Fibroblast of the aortic adventitia (primary cell): ENCODE measurements at regions not wholly inside any gene's neighbourhood (a gene's known extent, or its start where the extent isn't known, plus 50 kb on each side); places are given as distances from the start of the nearest gene placed in this dataset.

ENCODE experiments used
- DNase-seq: peaks from one replicate; pipeline ENCODE4 v3.0.0-alpha.2; 2010; ENCODE audit warnings: low read depth
- H3K4me3 ChIP-seq: 2 replicates; pipeline ENCODE4 v1.5.1; 2011; ENCODE audit warnings: low read depth, mild to moderate bottlenecking, control low read depth, low read length, moderate library complexity
- CTCF ChIP-seq: IDR thresholded peaks from 2 replicates; pipeline ENCODE4 v1.5.1; 2011; ENCODE audit warnings: mild to moderate bottlenecking, low read length, control low read depth, inconsistent platforms; ENCODE audit not compliant: insufficient read depth

GRCh38 chr2:226366920-226367319 is 432.7 kb downstream of the IRS1 start:
- DNase-seq = no peak
- TF ChIP-seq CTCF = no peak
- no peak overlapping the region for H3K4me3 ChIP-seq

GRCh38 chr2:226364217-226364616 is 435.4 kb downstream of the IRS1 start:
- no peak for DNase-seq
- H3K4me3 ChIP-seq = no peak overlapping the region
- TF ChIP-seq CTCF = no peak

GRCh38 chr2:226362980-226363379 is 436.6 kb downstream of the IRS1 start:
- no peak for TF ChIP-seq CTCF
- DNase-seq = peak; percentile 63
- no peak overlapping the region for H3K4me3 ChIP-seq

GRCh38 chr2:226360658-226361057 is 439.0 kb downstream of the IRS1 start:
- no peak overlapping the region for H3K4me3 ChIP-seq
- no peak for DNase-seq
- no peak for TF ChIP-seq CTCF

- no peak overlapping the region for H3K4me3 ChIP-seq
- no peak for DNase-seq
- no peak for TF ChIP-seq CTCF
Measured at GRCh38 chr2:226358688-226359087, 440.9 kb downstream of the IRS1 start.

- no peak for DNase-seq
- TF ChIP-seq CTCF = no peak
- H3K4me3 ChIP-seq = no peak overlapping the region
Measured at GRCh38 chr2:226357816-226358215, 441.8 kb downstream of the IRS1 start.

GRCh38 chr2:226355600-226355999 is 444.0 kb downstream of the IRS1 start:
- no peak overlapping the region for H3K4me3 ChIP-seq
- no peak for DNase-seq
- no peak for TF ChIP-seq CTCF
